ENCODE measurements at regions not wholly inside any gene's neighbourhood (a gene's known extent, or its start where the extent isn't known, plus 50 kb on each side); places are given as distances from the start of the nearest gene placed in this dataset.

DNA sequence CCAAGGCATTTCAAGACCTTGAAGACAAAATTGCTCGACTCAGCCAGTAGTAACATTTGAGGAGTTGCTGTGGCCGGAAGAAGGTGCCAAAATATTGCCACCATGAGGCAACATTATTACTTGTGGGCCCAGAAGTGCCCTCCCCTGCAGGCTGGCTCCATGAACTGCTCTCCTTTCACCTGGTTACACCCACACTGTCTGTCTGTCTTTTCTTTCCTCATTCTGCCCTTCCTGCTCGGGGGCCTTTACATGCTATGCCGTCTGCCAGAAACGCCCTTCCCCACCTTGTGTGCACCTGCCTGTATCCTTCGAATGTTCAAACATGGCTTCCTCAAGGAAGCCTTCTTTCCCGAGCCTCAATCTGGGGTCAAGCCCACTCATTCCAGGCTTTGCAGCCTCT lies 224.2 kb upstream of the DIO3 start:
- intact Hi-C loops (cut with DNase I): no loop called here
- Histone ChIP-seq H3K4me1 (replicated peaks) (no peaks in the 10 kb centered on the region), H3K9me3 (no peaks in the 10 kb centered on the region), H3K4me3 (no peak overlapping the region), H3K36me3 (no peaks in the 10 kb centered on the region), H3K27ac (no peak overlapping the region), H3K27me3 (replicated peaks; ENCODE audit: insufficient read depth) (no peaks in the 10 kb centered on the region)
- 87% methylated on average over 7 of the region's 7 CpGs for WGBS
- no peak for DNase-seq (ENCODE audit: low spot score)
- TF ChIP-seq POLR2AphosphoS5 (IDR thresholded peaks at IDR 0.05) (no peak), POLR2A (IDR thresholded peaks at IDR 0.05) (no peak)
- TF ChIP-seq, protein P1, sequence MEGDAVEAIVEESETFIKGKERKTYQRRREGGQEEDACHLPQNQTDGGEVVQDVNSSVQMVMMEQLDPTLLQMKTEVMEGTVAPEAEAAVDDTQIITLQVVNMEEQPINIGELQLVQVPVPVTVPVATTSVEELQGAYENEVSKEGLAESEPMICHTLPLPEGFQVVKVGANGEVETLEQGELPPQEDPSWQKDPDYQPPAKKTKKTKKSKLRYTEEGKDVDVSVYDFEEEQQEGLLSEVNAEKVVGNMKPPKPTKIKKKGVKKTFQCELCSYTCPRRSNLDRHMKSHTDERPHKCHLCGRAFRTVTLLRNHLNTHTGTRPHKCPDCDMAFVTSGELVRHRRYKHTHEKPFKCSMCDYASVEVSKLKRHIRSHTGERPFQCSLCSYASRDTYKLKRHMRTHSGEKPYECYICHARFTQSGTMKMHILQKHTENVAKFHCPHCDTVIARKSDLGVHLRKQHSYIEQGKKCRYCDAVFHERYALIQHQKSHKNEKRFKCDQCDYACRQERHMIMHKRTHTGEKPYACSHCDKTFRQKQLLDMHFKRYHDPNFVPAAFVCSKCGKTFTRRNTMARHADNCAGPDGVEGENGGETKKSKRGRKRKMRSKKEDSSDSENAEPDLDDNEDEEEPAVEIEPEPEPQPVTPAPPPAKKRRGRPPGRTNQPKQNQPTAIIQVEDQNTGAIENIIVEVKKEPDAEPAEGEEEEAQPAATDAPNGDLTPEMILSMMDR (IDR thresholded peaks at IDR 0.05): no peak

DNA sequence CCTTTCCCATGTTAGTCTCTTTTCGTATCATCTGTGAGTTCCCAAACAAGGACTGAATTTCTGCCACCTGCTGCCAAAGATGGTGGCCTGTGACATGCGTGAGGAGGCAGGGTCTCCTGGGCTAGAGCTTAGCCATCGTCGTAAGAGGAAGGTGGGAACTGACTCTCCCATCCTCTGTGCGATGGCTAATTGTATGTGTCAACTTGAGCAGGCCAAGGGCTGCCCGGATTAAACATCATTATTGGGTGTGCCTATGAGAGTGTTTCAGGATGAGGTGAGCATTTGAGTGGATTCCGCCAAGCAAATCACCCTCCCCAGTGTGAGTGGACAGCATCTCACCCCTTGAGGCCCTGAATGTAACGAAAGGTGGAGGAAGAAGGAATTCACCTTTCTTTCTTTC lies 220.7 kb upstream of the DIO3 start:
- Histone ChIP-seq H3K36me3 (no peaks in the 10 kb centered on the region), H3K4me1 (replicated peaks) (no peaks in the 10 kb centered on the region), H3K27ac (no peak overlapping the region), H3K9me3 (no peaks in the 10 kb centered on the region), H3K4me3 (no peak overlapping the region), H3K27me3 (replicated peaks; ENCODE audit: insufficient read depth) (no peaks in the 10 kb centered on the region)
- WGBS: 90% methylated on average over 8 of the region's 8 CpGs
- DNase-seq (ENCODE audit: low spot score): no peak
- intact Hi-C loops (cut with DNase I): no loop called here
- TF ChIP-seq POLR2AphosphoS5 (IDR thresholded peaks at IDR 0.05): no peak
- TF ChIP-seq, protein P1 (IDR thresholded peaks at IDR 0.05): no peak
- no peak for TF ChIP-seq POLR2A (IDR thresholded peaks at IDR 0.05)

DNA sequence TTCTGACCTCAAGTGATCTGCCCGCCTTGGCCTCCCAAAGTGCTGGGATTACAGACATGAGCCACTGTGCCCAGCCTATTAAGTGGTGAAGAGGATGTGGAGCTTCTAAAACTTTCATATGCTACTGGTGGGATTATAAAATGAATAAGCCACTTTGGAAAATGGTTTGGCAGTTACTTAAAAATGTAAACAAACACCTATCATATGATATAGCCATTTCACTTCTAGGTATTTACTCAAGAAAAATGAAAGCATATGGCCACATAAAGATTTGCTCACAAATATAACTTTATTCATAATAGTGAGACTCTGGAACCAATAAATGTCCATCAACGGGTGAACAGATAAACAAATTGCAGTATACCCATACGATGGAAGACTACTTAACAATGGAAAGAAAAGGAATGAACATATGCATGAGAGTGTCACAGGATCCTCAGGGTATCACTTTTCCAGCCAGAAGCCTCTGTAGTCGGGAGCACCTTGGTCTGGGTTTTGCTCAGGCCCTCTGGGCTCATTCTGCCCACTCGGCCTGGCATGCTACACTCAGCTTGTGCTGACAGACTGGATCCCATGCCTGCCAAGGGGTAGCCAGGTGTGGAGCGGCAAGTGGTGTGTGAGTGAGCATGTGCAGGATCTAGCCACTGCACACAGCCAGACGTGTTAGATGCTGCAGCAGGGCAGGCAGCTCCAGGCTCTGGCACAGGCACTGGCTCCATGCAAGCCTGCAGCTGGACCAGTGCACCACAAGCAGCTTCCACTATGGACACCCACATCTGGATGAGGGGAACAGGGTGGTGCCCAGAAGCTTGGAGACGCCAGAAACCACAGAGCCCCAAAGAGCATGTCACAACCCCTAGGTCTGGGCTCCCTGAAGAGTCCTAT lies 213.2 kb upstream of the DIO3 start:
- no peaks in the 10 kb centered on the region for H3K36me3 ChIP-seq
- H3K27me3 ChIP-seq (replicated peaks; ENCODE audit: insufficient read depth): no peaks in the 10 kb centered on the region
- no peak overlapping the region for H3K27ac ChIP-seq
- H3K9me3 ChIP-seq: no peaks in the 10 kb centered on the region
- TF ChIP-seq, protein P1 (IDR thresholded peaks at IDR 0.05): no peak
- TF ChIP-seq POLR2A (IDR thresholded peaks at IDR 0.05): no peak
- no peak for TF ChIP-seq POLR2AphosphoS5 (IDR thresholded peaks at IDR 0.05)
- intact Hi-C loops (cut with DNase I): no loop called here
- 86% methylated on average over 8 of the region's 8 CpGs for WGBS
- no peak for DNase-seq (ENCODE audit: low spot score)
- H3K4me3 ChIP-seq: no peak overlapping the region
- H3K4me1 ChIP-seq (replicated peaks): no peaks in the 10 kb centered on the region

DNA sequence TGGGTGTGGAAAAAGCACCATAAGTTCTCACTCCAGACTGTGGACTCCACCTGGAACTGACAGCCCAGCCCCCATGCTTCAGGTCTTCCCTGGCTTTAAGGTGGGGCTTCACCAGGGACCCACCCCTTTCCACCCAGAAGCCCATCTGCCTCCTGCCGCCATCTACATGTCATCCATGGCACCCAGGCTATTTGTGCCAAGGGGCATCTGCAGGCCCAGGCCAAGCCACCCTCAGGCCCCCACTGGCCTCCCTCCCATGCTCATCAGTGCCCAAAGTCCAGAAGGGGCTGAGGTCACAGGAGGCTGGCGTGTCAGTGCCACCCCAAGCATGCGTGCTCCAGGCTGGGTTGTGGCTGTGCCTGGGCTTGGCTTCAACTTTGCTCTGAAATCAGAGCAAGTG lies 212.2 kb upstream of the DIO3 start:
- DNase-seq (ENCODE audit: low spot score): no peak
- Histone ChIP-seq H3K27ac (no peak overlapping the region), H3K4me3 (no peak overlapping the region), H3K9me3 (no peaks in the 10 kb centered on the region), H3K36me3 (no peaks in the 10 kb centered on the region), H3K4me1 (replicated peaks) (no peaks in the 10 kb centered on the region), H3K27me3 (replicated peaks; ENCODE audit: insufficient read depth) (no peaks in the 10 kb centered on the region)
- 100% methylated on average over 3 of the region's 3 CpGs for WGBS
- intact Hi-C loops (cut with DNase I): no loop called here
- TF ChIP-seq, protein P1 (IDR thresholded peaks at IDR 0.05): no peak
- no peak for TF ChIP-seq POLR2A (IDR thresholded peaks at IDR 0.05)
- TF ChIP-seq POLR2AphosphoS5 (IDR thresholded peaks at IDR 0.05): no peak

DNA sequence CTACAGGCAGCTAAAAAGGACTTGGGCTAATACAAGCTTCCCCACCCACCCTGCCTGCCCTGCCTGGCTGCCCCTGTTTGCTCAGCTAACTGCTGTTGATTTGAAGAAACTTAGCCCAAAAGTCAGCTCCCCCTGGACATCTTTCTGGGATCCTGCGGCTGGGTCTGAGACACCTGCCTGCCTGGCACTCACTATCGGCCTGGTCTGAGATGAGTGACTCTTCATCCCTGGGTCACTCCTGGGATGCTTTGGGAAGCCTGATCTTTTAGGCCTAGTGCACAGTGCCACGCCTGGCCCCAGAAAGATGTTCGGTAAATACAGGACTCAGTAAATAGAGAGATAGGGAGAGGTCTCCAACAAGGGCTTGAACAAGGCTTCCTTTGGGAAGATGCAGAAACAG lies 211.3 kb upstream of the DIO3 start:
- intact Hi-C loops (cut with DNase I): no loop called here
- 93% methylated on average over 4 of the region's 4 CpGs for WGBS
- H3K4me3 ChIP-seq: no peak overlapping the region
- DNase-seq (ENCODE audit: low spot score): no peak
- TF ChIP-seq, protein P1 (IDR thresholded peaks at IDR 0.05): no peak
- TF ChIP-seq POLR2A (IDR thresholded peaks at IDR 0.05) (no peak), POLR2AphosphoS5 (IDR thresholded peaks at IDR 0.05) (no peak)
- H3K9me3 ChIP-seq: no peaks in the 10 kb centered on the region
- H3K27ac ChIP-seq: no peak overlapping the region
- no peaks in the 10 kb centered on the region for H3K4me1 ChIP-seq (replicated peaks)
- no peaks in the 10 kb centered on the region for H3K36me3 ChIP-seq
- no peaks in the 10 kb centered on the region for H3K27me3 ChIP-seq (replicated peaks; ENCODE audit: insufficient read depth)

All from prostate gland (tissue), 2 donors.